Activated naive CD4-positive, alpha-beta T cell treated with anti-CD3 and anti-CD28 coated beads, Interleukin-2, amount 50 U/mL, for 24 hours (primary cell): ENCODE measurements at regions not wholly inside any gene's neighbourhood (a gene's known extent, or its start where the extent isn't known, plus 50 kb on each side); places are given as distances from the start of the nearest gene placed in this dataset.

ENCODE experiments used
- H3K27ac Mint-ChIP-seq: one replicate; pipeline ENCODE4 v1.8.0; 2021; ENCODE audit warnings: mild to moderate bottlenecking, mixed read lengths
- H3K27me3 Mint-ChIP-seq: one replicate; pipeline ENCODE4 v1.8.0; 2021; ENCODE audit warnings: mixed read lengths
- H3K36me3 Mint-ChIP-seq: one replicate; pipeline ENCODE4 v1.8.0; 2021; ENCODE audit warnings: mixed read lengths
- H3K4me1 Mint-ChIP-seq: one replicate; pipeline ENCODE4 v1.8.0; 2021; ENCODE audit warnings: mixed read lengths
- H3K4me3 Mint-ChIP-seq: one replicate; pipeline ENCODE4 v1.8.0; 2021; ENCODE audit warnings: mild to moderate bottlenecking, mixed read lengths
- H3K9me3 Mint-ChIP-seq: one replicate; pipeline ENCODE4 v1.8.0; 2021; ENCODE audit warnings: mixed read lengths

DNA sequence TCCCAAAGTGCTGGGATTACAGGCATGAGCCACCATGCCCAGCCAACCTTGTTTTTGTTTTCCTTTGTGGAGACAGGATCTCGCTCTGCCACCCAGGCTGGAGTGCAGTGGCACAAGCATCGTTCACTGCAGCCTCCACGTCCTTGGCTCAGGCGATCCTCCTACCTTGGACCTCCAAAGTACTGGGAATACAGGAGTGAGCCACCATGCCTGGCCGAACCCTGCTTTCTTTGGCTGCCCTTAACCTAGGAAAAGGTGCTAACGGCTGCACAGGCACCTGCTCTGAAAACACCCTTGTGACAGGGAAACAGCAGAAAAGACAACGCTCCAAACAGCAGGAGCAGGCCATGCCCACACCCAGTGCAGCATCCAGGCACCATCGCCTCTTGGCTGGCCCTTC is 71.9 kb downstream of the OAT start:
- no peak overlapping the region for H3K27ac Mint-ChIP-seq
- no peaks in the 10 kb centered on the region for H3K9me3 Mint-ChIP-seq
- H3K4me3 Mint-ChIP-seq: no peak overlapping the region
- H3K36me3 Mint-ChIP-seq: no peaks in the 10 kb centered on the region
- H3K27me3 Mint-ChIP-seq: no peaks in the 10 kb centered on the region
- no peaks in the 10 kb centered on the region for H3K4me1 Mint-ChIP-seq

DNA sequence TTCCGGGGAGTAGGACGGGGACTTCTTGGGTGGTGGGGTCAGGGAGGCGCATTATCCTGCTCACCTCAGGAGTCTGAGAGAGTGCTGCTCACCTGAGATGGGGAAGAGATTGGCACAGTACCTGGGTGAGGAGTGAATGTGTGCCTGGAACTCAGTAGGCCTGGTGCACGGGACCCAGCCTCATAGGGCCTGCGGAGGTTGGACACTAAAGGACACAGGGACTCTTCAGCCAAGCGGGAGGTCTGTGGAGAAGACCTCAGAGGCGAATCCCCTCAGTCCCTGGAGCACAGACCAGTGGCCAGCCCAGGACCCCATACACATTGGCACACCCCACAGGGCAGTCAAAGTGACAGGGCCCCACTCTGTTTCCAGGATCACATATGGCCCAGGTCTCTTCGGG is 73.2 kb downstream of the OAT start:
- Mint-ChIP-seq H3K36me3 (no peaks in the 10 kb centered on the region), H3K9me3 (no peaks in the 10 kb centered on the region), H3K27ac (no peak overlapping the region), H3K4me3 (no peak overlapping the region), H3K27me3 (no peaks in the 10 kb centered on the region), H3K4me1 (peaks cover 4% of the 10 kb centered on the region)

DNA sequence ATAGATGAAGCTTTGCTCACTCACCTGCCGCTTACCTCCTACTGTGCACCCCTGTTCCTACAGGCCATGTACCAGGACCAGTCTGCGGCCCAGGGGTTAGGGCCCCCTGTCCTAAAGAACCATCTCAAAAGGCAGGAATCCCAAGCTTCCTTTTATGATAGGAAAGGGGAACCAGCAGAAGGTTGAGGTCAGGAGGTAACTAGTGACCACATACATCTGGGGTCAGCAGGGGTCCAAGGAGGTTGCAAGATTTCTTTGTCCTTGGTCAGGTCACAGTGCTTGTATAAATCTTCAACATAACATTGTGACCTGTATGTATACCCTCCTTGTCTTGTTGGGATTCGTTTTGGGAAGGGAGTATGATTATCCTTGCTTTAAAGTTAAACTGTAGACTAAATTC is 73.8 kb downstream of the OAT start:
- H3K27ac Mint-ChIP-seq: no peak overlapping the region
- H3K9me3 Mint-ChIP-seq: no peaks in the 10 kb centered on the region
- H3K4me3 Mint-ChIP-seq: no peak overlapping the region
- H3K4me1 Mint-ChIP-seq: peaks cover 4% of the 10 kb centered on the region
- no peaks in the 10 kb centered on the region for H3K36me3 Mint-ChIP-seq
- H3K27me3 Mint-ChIP-seq: no peaks in the 10 kb centered on the region

DNA sequence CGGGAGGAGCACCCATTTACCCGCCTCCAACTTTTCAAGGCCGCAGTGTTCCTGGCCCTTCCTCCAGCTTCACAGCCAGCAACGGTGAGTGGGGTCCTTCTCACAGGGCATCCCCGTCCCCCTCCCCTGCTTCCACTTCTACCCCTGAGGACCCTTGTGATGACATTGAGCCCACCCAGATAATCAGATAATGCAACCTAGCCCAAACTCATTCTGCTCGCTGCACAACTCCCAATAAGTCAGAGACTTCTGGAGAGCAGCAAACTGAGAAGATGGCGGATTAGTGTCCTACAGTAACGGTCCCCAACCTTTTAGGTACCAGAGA is 74.5 kb downstream of the OAT start:
- Mint-ChIP-seq H3K27ac (no peak overlapping the region), H3K36me3 (no peaks in the 10 kb centered on the region), H3K9me3 (no peaks in the 10 kb centered on the region), H3K27me3 (no peaks in the 10 kb centered on the region), H3K4me3 (no peak overlapping the region), H3K4me1 (peaks cover 4% of the 10 kb centered on the region)

DNA sequence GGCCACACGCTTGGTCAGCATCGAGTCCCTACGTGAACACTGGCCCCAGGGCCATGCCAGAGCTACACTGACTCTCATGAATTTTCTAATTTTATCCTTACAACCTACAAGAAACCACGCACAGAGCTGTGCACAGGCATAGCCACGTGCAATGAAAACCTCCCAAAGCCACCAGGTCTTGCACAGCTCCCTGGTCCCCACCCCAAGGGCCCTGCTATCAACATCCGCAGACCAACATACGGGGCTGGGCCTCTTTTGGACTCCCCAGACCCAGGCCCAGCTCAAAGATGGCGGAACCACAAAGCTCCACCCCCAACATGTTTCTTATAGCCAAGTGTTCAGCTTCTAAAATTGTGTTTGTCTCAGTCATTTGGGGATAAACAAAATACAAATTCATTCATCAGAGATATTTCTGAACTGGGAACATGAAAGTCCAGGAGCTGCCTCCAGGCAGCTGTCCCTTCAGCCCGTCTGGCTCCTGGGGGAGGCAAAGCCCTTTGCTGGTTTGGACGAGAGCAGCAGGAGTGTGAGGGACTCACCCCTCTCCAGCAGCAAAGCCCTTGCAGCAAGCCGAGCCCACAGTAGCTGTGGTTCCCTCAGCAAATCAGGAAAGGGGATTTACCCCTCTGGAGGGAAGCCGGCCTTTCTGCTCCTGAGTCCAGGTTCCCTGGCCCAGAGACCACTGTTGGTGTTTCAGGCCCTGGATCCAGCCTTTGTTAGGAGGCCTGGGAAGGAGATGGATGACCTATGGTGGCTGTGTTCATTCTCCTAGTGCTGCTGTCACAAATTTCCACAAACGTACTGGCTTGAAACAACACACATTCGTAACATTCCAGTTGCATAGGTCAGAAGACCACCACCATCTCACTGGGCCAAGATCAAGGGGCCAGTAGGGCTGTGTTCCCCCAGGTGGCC is 75.1 kb downstream of the OAT start:
- H3K4me1 Mint-ChIP-seq: peaks cover 4% of the 10 kb centered on the region
- H3K9me3 Mint-ChIP-seq: no peaks in the 10 kb centered on the region
- H3K36me3 Mint-ChIP-seq: no peaks in the 10 kb centered on the region
- H3K27ac Mint-ChIP-seq: no peak overlapping the region
- H3K4me3 Mint-ChIP-seq: no peak overlapping the region
- H3K27me3 Mint-ChIP-seq: no peaks in the 10 kb centered on the region

DNA sequence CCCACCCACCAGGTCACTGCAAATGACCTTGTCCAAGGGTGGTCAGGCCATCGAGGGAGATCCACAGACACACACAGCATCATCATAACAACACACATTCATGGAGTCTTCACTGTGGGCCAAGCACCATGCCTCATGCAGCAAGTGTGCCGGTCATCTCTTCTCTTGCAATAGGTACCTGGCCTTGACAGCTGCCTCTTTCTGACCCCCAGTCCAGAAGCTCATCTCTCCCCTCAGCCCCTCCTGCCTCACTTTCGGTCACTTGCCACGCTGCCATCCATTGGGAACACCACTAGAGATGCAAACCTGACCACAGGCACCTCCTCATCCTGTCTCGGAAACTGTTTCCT is 75.9 kb downstream of the OAT start:
- no peak overlapping the region for H3K4me3 Mint-ChIP-seq
- H3K9me3 Mint-ChIP-seq: no peaks in the 10 kb centered on the region
- H3K27me3 Mint-ChIP-seq: no peaks in the 10 kb centered on the region
- H3K4me1 Mint-ChIP-seq: peaks cover 4% of the 10 kb centered on the region
- no peak overlapping the region for H3K27ac Mint-ChIP-seq
- H3K36me3 Mint-ChIP-seq: no peaks in the 10 kb centered on the region

DNA sequence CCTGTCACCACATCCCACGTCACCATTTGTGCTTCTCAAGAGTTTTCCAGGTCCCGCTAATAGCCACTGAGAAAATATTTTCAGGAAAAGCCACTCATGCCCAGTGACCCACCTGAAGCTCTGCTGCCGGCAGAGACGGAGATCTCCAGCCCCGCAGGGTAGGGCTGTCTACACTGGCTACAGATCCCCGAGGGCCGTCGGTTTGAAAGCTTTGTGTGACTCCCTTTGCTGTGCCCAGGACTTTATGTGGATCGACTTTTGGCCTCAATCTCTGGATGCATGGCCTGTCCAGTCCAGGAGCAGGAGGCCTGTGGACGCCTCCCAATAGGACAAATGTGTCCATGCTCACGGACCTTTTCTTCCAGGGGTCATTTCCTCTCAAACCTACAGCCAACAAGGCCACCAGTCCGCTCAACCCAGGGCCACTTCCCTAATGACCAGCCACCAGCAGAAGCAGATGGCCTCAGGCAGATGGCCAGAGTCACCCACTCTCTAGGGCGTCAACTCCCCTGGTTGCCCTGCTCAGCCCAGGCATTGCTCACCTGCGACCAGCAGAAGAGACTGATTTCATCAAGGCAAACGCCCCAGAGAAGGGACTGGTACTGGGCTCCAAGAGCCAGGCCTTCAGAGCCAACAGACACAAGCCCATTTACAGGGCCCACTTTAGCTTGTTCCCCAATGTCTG is 76.4 kb downstream of the OAT start:
- Mint-ChIP-seq H3K36me3 (no peaks in the 10 kb centered on the region), H3K27me3 (no peaks in the 10 kb centered on the region), H3K4me1 (peaks cover 4% of the 10 kb centered on the region), H3K9me3 (no peaks in the 10 kb centered on the region), H3K4me3 (no peak overlapping the region), H3K27ac (no peak overlapping the region)

DNA sequence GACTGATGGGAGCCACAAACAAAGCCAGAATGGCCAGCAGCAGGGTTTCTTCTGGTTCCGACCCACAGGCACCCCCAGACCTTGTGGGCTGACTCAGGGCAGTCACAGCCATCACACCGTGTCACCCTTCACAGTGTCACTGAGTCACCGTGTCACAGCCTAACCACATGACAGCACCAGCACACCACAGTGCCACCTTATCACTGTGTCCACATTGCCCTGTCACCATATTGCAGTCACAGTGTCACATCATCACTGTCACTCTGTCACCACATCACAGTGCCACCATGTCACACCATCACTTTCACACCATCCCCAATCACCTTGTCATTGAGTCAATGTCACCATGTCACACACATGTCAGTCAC is 77.0 kb downstream of the OAT start:
- Mint-ChIP-seq H3K4me3 (no peak overlapping the region), H3K27ac (no peak overlapping the region), H3K4me1 (peaks cover 4% of the 10 kb centered on the region), H3K27me3 (no peaks in the 10 kb centered on the region), H3K36me3 (no peaks in the 10 kb centered on the region), H3K9me3 (no peaks in the 10 kb centered on the region)

DNA sequence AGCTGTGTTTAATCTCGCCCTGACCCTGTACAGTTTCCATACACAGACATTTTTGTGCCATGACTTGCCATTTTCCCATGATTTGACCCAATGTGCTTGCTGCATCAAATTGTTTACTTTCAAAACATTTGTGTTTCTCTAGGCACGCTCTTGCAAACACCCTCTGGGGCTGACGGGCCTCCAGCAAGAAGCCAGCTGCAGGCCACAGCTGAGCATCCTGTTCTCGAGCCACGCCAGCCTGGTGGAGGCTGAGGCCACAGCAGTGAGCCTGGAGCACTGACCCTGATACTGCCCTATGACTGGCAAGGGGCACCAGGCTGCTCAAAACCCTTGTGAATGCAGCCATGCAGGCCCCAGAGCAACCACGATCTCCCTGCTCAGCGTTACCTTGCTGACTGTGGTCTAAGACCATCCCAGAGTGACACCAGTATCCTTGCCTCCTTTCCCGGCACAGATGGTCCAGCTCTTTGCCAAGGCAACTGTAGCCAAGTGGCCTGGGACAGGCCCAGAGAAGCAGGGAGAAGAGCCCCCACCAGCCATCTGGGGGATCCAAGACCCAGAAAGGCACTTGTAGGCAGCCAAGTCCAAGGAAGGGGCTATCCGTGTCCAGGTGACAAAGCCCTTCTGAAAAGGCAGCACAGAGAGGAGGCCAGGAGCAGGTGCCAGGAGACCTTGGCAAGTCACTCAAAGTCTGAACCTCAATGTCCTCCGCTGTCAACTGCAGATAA is 78.5 kb downstream of the OAT start:
- H3K36me3 Mint-ChIP-seq: no peaks in the 10 kb centered on the region
- H3K9me3 Mint-ChIP-seq: no peaks in the 10 kb centered on the region
- H3K4me3 Mint-ChIP-seq: no peak overlapping the region
- H3K27me3 Mint-ChIP-seq: no peaks in the 10 kb centered on the region
- no peak overlapping the region for H3K27ac Mint-ChIP-seq
- H3K4me1 Mint-ChIP-seq: peaks cover 4% of the 10 kb centered on the region

DNA sequence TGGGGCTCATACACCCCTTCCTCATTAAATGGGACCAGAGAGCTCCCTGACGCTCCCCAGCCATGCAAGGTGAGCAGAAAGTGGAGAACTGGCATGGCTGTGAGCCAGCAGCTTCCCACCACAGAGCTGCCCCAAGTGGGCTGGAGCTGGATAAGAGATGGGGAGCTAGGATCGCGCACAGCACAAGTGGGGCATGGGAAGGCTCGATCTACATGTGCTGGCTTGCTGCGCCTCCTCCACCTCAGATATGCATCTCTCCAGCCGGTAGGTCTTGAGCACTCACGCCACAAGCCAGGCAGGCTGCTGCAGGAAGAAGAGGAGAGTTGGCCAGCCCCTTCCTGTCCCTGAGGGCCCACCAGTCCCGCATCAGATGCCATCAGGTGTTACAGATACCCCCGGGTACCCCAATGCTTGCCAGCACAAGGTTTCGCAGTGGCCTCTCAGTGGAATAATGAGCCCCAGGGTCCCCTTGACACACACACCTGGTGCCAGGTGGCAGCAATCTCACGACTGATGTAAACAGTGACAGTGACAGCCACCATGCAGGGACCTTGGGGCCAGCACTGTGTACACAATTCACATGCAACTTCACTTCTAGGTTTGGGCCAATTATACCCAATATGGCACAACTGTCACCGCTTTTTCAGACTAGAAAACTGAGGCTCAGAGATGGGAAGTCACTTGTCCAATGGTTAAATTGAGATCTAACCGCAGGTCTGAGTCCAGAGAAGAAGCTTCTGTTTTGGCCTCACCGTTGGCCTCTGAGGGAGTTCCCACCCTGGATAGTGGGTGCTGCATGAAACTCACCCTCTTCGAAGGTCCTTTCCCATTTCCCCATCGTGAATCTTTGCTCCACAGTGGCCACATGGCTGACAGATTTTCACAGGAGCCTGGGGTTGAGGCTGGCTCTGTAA is 79.3 kb downstream of the OAT start:
- Mint-ChIP-seq H3K4me3 (no peak overlapping the region), H3K36me3 (no peaks in the 10 kb centered on the region), H3K9me3 (no peaks in the 10 kb centered on the region), H3K27ac (no peak overlapping the region), H3K4me1 (peaks cover 4% of the 10 kb centered on the region), H3K27me3 (no peaks in the 10 kb centered on the region)

DNA sequence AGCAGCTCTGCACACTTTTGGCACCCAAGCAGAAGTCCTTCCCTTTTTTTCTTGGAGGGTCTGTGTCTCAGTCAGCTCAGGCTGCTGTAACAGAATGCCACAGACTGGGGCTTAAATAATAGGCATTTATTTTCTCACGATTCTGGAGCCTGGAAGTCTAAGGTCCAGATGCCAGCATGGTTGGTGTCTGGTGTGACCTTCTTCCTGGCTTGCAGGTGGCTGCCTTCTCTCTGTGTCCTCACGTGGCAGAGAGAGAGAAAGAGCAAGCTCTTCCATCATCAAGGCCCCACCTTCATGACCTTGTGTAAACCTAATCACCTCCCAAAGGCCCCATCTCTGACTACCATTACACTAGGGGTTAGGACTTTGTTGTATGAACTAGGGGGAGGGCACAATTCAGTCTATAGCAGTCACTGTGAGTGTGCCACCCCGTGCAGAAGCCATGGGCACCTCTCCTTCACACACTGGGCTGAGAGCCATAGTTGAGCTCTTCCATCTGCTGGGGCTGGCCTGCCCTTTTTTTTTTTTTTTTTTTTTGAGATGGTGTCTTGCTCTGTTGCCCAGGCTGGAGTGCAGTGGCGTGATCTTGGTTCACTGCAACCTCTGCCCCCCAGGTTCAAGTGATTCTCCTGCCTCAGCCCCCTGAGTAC is 80.3 kb downstream of the OAT start:
- H3K4me1 Mint-ChIP-seq: peaks cover 4% of the 10 kb centered on the region
- H3K4me3 Mint-ChIP-seq: no peak overlapping the region
- H3K27ac Mint-ChIP-seq: no peak overlapping the region
- no peaks in the 10 kb centered on the region for H3K27me3 Mint-ChIP-seq
- H3K9me3 Mint-ChIP-seq: no peaks in the 10 kb centered on the region
- H3K36me3 Mint-ChIP-seq: no peaks in the 10 kb centered on the region

DNA sequence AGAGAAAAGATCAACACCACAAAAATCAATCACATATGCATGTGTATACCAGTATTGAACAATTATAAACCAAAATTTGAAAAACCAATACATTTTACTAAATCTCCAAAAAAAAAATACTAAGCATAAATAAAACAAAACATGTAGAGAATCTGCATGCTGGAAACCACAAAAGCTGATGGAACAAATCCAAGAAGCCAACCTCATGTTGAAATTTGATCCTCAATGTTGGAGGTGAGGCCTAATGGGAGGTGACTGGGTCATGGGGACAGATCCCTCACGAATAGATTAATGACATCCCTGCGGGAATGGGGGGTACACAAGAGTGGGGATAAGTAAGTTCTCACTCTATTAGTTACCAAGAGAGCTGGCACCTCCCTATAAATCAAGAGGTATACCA is 82.5 kb downstream of the OAT start:
- Mint-ChIP-seq H3K36me3 (no peaks in the 10 kb centered on the region), H3K27me3 (peaks cover 1% of the 10 kb centered on the region), H3K9me3 (peaks cover 13% of the 10 kb centered on the region), H3K4me1 (peaks cover 2% of the 10 kb centered on the region), H3K4me3 (no peak overlapping the region), H3K27ac (no peak overlapping the region)

DNA sequence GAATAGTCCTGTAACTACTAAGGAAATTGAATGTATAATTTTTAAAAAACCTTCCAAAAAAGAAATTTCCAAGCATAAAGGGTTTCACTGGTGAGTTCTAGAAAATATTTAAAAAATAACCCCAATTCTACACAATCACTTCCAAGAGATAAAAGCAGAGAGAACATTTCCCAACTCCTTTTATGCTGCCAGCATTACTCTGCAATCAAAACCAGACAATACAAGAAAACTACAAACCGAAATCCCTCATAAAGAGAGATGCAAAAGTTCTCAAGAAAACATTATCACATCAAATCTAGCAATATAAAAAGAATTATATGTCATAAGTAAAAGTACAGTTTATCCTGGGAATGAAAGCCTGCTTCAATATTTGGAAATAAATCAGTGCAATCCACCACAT is 84.8 kb downstream of the OAT start:
- Mint-ChIP-seq H3K36me3 (no peaks in the 10 kb centered on the region), H3K27me3 (peaks cover 2% of the 10 kb centered on the region)

DNA sequence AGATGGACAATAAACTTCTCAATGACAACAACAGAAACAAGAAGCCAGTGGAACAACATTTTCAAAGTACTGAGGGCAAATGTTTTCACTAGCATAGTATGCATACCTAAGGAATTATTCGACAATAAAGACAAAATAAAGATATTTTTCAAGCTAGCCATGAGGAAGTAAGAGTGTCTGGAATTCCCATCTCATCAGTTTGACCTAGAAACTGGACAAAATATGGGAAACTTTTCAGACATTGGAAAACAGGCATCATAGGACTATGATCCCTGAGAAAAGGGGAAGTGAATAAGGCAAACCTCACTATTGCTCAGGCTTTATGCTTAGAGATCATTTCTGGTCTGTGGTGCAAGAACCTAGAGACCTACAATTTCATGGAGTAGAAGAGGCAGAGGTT is 86.3 kb downstream of the OAT start:
- Mint-ChIP-seq H3K4me3 (no peak overlapping the region), H3K27ac (no peak overlapping the region), H3K27me3 (peaks cover 9% of the 10 kb centered on the region), H3K4me1 (no peaks in the 10 kb centered on the region), H3K36me3 (no peaks in the 10 kb centered on the region), H3K9me3 (peaks cover 18% of the 10 kb centered on the region)

More for the DNA sequence above, 84.8 kb downstream of the OAT start:
- H3K4me1 Mint-ChIP-seq: no peaks in the 10 kb centered on the region
- peaks cover 18% of the 10 kb centered on the region for H3K9me3 Mint-ChIP-seq
- no peak overlapping the region for H3K4me3 Mint-ChIP-seq
- H3K27ac Mint-ChIP-seq: no peak overlapping the region

DNA sequence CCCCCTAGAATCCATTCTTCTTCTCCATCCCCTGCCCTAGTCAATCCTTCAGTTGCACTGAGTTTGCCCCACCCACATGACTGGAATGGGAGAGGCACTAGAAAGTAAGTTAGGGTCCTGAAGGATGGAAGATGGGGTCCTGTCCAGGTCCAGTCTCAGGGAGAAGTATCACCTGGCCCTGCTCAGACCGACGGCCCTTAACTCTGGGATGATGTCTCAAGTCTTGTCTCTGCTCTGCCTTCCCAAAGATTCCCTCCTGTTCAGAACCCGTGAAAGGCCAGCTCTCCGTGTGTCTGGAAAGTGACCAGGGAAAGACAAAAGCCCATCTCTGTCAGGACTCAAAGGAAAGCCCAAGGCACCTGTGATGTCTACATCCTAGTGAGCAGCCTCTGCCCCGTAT is 88.8 kb downstream of the OAT start:
- peaks cover 18% of the 10 kb centered on the region for H3K9me3 Mint-ChIP-seq
- no peaks in the 10 kb centered on the region for H3K4me1 Mint-ChIP-seq
- H3K4me3 Mint-ChIP-seq: no peak overlapping the region
- H3K27ac Mint-ChIP-seq: no peak overlapping the region
- H3K36me3 Mint-ChIP-seq: no peaks in the 10 kb centered on the region
- peaks cover 9% of the 10 kb centered on the region for H3K27me3 Mint-ChIP-seq
